ENCODE measurements at regions not wholly inside any gene's neighbourhood (a gene's known extent, or its start where the extent isn't known, plus 50 kb on each side); places are given as distances from the start of the nearest gene placed in this dataset.

DNA sequence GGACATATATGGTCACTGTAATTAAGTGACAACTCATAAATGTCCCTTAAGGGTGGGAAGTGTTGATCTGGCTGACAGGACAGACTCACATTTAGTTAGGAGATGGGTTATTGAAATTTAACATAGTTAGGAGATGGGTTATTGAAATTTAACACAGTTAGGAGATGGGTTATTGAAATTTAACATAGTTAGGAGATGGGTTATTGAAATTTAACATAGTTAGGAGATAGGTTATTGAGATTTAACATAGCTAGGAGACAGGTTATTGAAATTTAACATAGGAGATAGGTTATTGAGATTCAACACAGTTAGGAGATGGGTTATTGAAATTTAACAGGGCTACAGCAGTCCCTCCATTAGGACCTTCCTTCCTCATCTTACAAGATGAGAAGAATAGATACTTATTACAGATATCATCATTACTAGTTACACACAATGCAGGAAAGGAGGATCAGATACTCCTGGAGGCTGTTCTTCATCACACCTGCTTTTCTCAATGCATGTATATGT lies 98.5 kb downstream of the MTNR1B start:
- Histone ChIP-seq H3K27me3 (ENCODE audit: insufficient read depth, low read length, poor library complexity) (no peaks in the 10 kb centered on the region), H3K79me2 (ENCODE audit: insufficient read depth, low read length) (no peaks in the 10 kb centered on the region), H3K9me3 (ENCODE audit: insufficient read depth, low read length, severe bottlenecking) (no peaks in the 10 kb centered on the region), H3K4me1 (ENCODE audit: insufficient read depth, low read length) (no peaks in the 10 kb centered on the region), H3K36me3 (ENCODE audit: insufficient read depth, low read length) (no peaks in the 10 kb centered on the region), H2AFZ (ENCODE audit: low read depth, low read length) (no peak overlapping the region), H3K4me2 (ENCODE audit: insufficient read depth, low read length) (no peak overlapping the region), H3K9ac (ENCODE audit: low read depth, low read length) (no peak overlapping the region), H3K4me3 (ENCODE audit: low read depth in 1 of 2, low read length in 2 of 2) (no peak overlapping the region), H4K20me1 (ENCODE audit: insufficient read depth, low read length) (no peaks in the 10 kb centered on the region), H3K27ac (ENCODE audit: low read length) (no peak overlapping the region)
- DNase-seq (no peak), ATAC-seq (ENCODE audit: insufficient read depth, low read depth) (no peak)
- TF ChIP-seq EZH2 (IDR thresholded peaks at IDR 0.05; ENCODE audit: borderline replicate concordance, low read depth, low read length, severe bottlenecking): no peak
- TF ChIP-seq, protein P1, sequence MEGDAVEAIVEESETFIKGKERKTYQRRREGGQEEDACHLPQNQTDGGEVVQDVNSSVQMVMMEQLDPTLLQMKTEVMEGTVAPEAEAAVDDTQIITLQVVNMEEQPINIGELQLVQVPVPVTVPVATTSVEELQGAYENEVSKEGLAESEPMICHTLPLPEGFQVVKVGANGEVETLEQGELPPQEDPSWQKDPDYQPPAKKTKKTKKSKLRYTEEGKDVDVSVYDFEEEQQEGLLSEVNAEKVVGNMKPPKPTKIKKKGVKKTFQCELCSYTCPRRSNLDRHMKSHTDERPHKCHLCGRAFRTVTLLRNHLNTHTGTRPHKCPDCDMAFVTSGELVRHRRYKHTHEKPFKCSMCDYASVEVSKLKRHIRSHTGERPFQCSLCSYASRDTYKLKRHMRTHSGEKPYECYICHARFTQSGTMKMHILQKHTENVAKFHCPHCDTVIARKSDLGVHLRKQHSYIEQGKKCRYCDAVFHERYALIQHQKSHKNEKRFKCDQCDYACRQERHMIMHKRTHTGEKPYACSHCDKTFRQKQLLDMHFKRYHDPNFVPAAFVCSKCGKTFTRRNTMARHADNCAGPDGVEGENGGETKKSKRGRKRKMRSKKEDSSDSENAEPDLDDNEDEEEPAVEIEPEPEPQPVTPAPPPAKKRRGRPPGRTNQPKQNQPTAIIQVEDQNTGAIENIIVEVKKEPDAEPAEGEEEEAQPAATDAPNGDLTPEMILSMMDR (IDR thresholded peaks at IDR 0.05; ENCODE audit: borderline replicate concordance, extremely low read depth, low read length, poor library complexity, severe bottlenecking): no peak

DNA sequence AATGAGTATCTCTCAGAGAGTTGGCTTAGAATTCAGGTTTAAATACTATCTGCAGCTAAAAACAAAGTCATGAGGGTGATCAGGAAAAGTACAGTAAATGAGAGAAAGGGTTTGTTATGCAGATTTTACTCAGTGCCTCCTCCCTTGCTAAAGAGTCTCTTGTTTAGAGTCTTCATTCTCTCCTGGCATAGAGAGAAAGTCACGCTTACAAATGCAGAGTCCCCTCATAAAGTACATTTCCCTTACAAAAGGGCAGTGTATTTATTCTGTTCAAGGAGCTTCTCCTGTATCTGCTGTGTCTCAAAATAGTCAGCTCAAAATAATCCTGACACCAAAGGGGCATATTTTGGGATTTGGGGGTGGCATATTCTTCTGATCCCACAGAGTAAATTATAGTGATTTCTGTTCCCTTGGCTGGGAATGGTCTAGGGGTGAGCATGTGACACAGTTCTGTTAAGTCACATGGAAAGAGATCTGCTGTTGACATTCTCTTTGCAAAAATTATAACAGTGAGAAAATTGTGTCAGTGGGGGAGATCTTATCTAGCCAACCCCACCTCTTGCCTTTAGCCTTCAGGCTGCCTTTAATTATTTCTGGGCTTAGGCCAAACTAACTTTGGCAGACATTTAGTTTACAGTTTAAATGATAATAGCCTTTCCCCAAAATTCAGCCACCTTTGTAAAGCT lies 102.9 kb downstream of the MTNR1B start:
- Histone ChIP-seq H3K27ac (ENCODE audit: low read length) (no peak overlapping the region), H4K20me1 (ENCODE audit: insufficient read depth, low read length) (no peaks in the 10 kb centered on the region), H3K9ac (ENCODE audit: low read depth, low read length) (no peak overlapping the region), H3K27me3 (ENCODE audit: insufficient read depth, low read length, poor library complexity) (no peaks in the 10 kb centered on the region), H3K36me3 (ENCODE audit: insufficient read depth, low read length) (no peaks in the 10 kb centered on the region), H3K79me2 (ENCODE audit: insufficient read depth, low read length) (no peaks in the 10 kb centered on the region), H3K4me2 (ENCODE audit: insufficient read depth, low read length) (no peak overlapping the region), H2AFZ (ENCODE audit: low read depth, low read length) (no peak overlapping the region), H3K4me3 (ENCODE audit: low read depth in 1 of 2, low read length in 2 of 2) (no peak overlapping the region), H3K4me1 (ENCODE audit: insufficient read depth, low read length) (no peaks in the 10 kb centered on the region), H3K9me3 (ENCODE audit: insufficient read depth, low read length, severe bottlenecking) (no peaks in the 10 kb centered on the region)
- TF ChIP-seq EZH2 (IDR thresholded peaks at IDR 0.05; ENCODE audit: borderline replicate concordance, low read depth, low read length, severe bottlenecking): no peak
- TF ChIP-seq, protein P1 (IDR thresholded peaks at IDR 0.05; ENCODE audit: borderline replicate concordance, extremely low read depth, low read length, poor library complexity, severe bottlenecking): no peak
- ATAC-seq (ENCODE audit: insufficient read depth, low read depth): no peak
- DNase-seq: no peak

DNA sequence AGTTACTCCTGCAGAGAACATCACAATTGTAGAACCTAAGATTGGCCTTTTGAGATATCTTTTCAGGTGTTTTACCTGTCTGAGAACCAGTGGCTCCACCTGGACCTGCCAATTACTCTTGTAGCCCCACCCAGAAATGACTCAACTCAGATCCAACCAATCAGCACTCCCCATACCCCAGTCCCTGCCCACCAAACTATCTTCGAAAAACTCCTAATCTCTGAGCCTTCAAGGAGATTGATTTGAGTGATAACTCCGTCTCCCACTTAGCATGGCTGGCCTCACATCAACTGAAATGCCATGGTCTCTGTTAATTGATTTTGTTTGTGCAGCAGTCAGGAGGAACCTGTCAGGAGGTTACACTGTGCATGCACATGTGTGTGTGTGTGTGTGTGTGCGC lies 103.6 kb downstream of the MTNR1B start:
- no peak overlapping the region for H2AFZ ChIP-seq (ENCODE audit: low read depth, low read length)
- H3K4me1 ChIP-seq (ENCODE audit: insufficient read depth, low read length): no peaks in the 10 kb centered on the region
- no peak for ATAC-seq (ENCODE audit: insufficient read depth, low read depth)
- TF ChIP-seq, protein P1 (IDR thresholded peaks at IDR 0.05; ENCODE audit: borderline replicate concordance, extremely low read depth, low read length, poor library complexity, severe bottlenecking): no peak
- no peak for TF ChIP-seq EZH2 (IDR thresholded peaks at IDR 0.05; ENCODE audit: borderline replicate concordance, low read depth, low read length, severe bottlenecking)
- no peak for DNase-seq
- H3K4me3 ChIP-seq (ENCODE audit: low read depth in 1 of 2, low read length in 2 of 2): no peak overlapping the region
- H3K9ac ChIP-seq (ENCODE audit: low read depth, low read length): no peak overlapping the region
- H4K20me1 ChIP-seq (ENCODE audit: insufficient read depth, low read length): no peaks in the 10 kb centered on the region
- no peaks in the 10 kb centered on the region for H3K9me3 ChIP-seq (ENCODE audit: insufficient read depth, low read length, severe bottlenecking)
- no peaks in the 10 kb centered on the region for H3K36me3 ChIP-seq (ENCODE audit: insufficient read depth, low read length)
- no peaks in the 10 kb centered on the region for H3K27me3 ChIP-seq (ENCODE audit: insufficient read depth, low read length, poor library complexity)
- H3K27ac ChIP-seq (ENCODE audit: low read length): no peak overlapping the region
- no peak overlapping the region for H3K4me2 ChIP-seq (ENCODE audit: insufficient read depth, low read length)
- no peaks in the 10 kb centered on the region for H3K79me2 ChIP-seq (ENCODE audit: insufficient read depth, low read length)

Data from DND-41 (cell line).